NCI-H748 treated with DMSO at 0.1 percent for 48 hours (cell line): ENCODE measurements at regions not wholly inside any gene's neighbourhood (a gene's known extent, or its start where the extent isn't known, plus 50 kb on each side); places are given as distances from the start of the nearest gene placed in this dataset.
"Not testable (repeated sequence)": the region's sequence is repeated elsewhere in the genome, so short reads cannot be mapped to it uniquely, and the experiment has no call there.

ENCODE experiments used
- DNase-seq: peaks from one replicate; lab custom pipeline; 2025; lab: John Stamatoyannopoulos, UW

- DNase-seq, result no peak
Observed at GRCh38 chr3:4071481-4072184, 231.5 kb upstream of the SETMAR start.

GRCh38 chr3:4077278-4077677 lies 225.9 kb upstream of the SETMAR start:
- DNase-seq, result not testable (repeated sequence)

GRCh38 chr3:4077950-4078349 lies 225.2 kb upstream of the SETMAR start:
- DNase-seq, result no peak

- DNase-seq, result no peak
Observed at GRCh38 chr3:4078903-4079302, 224.3 kb upstream of the SETMAR start.

- DNase-seq, result no peak
Observed at GRCh38 chr3:4079339-4080195, 223.6 kb upstream of the SETMAR start.

GRCh38 chr3:4083225-4084015 lies 219.7 kb upstream of the SETMAR start:
- no peak for DNase-seq

- no peak for DNase-seq
Observed at GRCh38 chr3:4084271-4084670, 218.9 kb upstream of the SETMAR start.

- DNase-seq, result not testable (repeated sequence)
Observed at GRCh38 chr3:4086662-4087061, 216.5 kb upstream of the SETMAR start.

- no peak for DNase-seq
Observed at GRCh38 chr3:4091786-4092185, 211.4 kb upstream of the SETMAR start.

- DNase-seq, result no peak
Observed at GRCh38 chr3:4097801-4098200, 205.4 kb upstream of the SETMAR start.

- no peak for DNase-seq
Observed at GRCh38 chr3:4099607-4100006, 203.6 kb upstream of the SETMAR start.

GRCh38 chr3:4107430-4107829 lies 195.7 kb upstream of the SETMAR start:
- no peak for DNase-seq

- no peak for DNase-seq
Observed at GRCh38 chr3:4113811-4114522, 189.2 kb upstream of the SETMAR start.

GRCh38 chr3:4119119-4119518 lies 184.1 kb upstream of the SETMAR start:
- DNase-seq, result no peak

- no peak for DNase-seq
Observed at GRCh38 chr3:4125576-4125975, 177.6 kb upstream of the SETMAR start.

- DNase-seq, result no peak
Observed at GRCh38 chr3:4138150-4138785, 164.9 kb upstream of the SETMAR start.

- DNase-seq, result no peak
Observed at GRCh38 chr3:4138786-4139431, 164.3 kb upstream of the SETMAR start.

- DNase-seq, result no peak
Observed at GRCh38 chr3:4139462-4140140, 163.6 kb upstream of the SETMAR start.

- no peak for DNase-seq
Observed at GRCh38 chr3:4140921-4141320, 162.2 kb upstream of the SETMAR start.

- DNase-seq, result no peak
Observed at GRCh38 chr3:4147556-4148118, 155.5 kb upstream of the SETMAR start.
